GM21737 (cell line): ENCODE measurements at regions not wholly inside any gene's neighbourhood (a gene's known extent, or its start where the extent isn't known, plus 50 kb on each side); places are given as distances from the start of the nearest gene placed in this dataset.

Source experiments
- ATAC-seq: cut with Tn5 transposase; IDR thresholded peaks from one replicate; pipeline ENCODE4 v1.9.1; 2021; ENCODE audit warnings: mild to moderate bottlenecking, moderate library complexity; ENCODE audit not compliant: unreplicated experiment

DNA sequence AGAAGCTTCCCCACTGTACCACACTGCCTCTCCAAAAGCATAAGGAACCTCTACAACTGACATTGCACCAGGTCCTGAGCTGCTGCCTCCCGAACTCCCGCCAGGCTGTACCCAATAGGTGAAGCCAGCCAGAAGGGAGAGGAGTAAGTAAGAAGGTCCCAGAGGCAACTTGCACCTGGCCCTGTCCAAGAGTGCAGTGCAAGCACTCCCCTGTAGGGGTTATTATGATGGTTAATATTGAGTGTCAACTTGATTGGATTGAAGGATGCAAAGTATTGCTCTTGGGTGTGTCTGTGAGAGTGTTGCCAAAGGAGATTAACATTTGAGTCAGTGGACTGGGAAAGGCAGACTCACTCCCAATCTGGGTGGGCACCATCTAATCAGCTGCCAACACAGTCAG is 879.3 kb upstream of the SLIT2 start:
- no peak for ATAC-seq

DNA sequence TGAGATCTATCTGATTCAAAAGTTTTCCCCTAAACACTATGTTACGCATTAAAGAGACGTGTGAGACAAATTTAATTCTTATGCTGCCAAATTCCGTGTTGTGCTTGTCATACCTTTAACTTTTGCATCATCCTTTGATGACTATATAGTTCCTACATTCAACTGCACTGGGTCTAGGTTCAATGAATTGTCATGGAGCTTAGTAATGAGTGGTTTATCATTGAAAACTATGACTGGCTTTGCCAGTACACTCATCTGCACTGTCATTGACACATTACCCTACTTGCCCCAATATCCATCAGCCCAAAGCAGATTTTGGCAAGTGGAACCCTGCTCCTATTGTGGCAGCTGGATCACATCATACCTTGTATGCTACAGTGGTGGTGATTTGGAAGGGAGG is 882.9 kb upstream of the SLIT2 start:
- no peak for ATAC-seq

DNA sequence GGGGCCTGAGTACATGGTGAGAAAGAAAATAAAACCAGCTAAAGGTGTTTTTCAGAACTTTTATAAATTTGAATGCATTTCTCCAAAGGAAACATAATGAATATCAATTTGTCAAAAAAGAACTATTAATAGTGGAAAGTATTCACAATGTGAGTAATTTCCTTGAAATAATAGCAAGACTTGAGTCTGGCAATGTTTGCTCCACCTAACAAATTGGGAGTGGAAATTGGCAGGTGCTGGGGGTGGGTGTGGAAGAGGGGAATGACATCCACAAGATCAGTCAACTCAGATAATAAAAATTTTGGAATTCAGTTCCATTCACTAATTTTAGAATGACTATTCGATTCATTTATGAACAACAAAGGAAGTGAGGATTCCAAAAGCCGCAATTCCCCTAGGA is 884.8 kb upstream of the SLIT2 start:
- ATAC-seq: no peak

DNA sequence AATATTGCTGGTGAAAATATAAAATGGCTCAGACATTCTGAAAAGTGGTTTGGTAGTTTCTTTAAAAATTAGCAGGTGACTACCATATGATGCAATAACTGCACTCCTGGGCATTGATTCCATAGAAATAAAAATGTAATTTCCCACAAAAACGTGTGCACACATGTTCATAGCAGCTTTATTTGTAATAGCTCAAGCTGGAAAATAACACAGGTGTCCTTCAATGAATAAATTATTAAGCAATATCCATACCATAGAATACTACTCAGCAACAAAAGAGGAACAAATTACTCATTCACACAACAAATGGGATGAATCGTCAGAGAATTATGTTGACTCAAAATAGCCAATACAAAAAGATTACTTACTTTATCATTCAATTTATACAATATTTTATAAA is 893.7 kb upstream of the SLIT2 start:
- no peak for ATAC-seq

DNA sequence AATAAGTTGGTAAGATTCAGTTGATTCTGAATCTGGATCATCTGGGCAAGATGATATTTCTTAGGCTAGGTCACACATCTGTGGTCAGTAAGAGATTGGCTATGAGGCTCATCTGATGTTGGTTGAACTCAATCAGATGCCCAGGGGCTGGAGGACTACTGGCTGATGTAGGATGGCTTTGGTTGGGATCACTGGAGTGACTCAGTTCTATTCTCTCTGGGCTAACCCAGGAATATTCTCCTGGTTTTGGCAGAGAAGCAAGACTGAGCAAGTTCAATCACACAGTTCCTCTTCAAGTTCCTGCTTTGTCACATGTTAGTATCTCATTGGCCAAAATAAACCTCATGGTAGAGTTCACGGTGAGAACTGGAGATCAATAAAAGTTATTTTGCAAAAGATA is 902.3 kb upstream of the SLIT2 start:
- ATAC-seq: no peak

DNA sequence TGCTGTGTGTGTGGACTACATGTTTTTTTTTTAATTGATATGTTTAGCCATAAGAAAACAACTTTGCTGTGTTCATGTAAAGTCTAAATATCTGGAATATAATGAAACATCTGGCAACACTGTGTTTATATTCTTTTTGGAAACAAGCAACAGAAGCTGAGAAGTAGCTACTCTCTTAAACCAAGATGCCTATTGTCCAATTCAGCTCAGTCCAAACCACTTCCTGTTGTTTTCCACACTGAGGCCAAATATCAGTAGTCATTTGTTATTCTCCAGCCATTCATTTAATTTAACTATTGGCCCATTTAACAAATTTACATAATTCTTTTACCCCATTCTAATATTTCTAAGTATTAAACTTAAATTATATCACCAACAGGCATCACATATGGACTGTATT is 903.0 kb upstream of the SLIT2 start:
- ATAC-seq: no peak

DNA sequence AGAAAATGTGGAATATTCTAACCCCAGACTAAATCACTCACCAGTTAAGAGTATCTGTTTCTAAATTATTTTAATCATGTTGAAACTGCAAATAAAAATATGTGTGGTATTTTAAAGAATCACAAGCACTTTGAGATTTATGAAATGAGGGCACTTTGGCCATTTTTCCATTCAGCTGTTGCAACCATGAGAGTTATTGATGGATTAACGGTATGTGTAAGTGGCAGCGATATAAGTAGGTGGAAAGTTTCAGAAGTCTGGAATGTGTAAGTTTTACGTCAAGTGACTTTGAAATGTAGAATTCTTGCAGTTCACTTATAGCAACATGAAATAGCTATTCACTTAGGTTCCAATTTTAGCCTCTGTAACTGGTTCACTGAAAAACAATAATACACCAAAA is 905.1 kb upstream of the SLIT2 start:
- ATAC-seq: no peak

DNA sequence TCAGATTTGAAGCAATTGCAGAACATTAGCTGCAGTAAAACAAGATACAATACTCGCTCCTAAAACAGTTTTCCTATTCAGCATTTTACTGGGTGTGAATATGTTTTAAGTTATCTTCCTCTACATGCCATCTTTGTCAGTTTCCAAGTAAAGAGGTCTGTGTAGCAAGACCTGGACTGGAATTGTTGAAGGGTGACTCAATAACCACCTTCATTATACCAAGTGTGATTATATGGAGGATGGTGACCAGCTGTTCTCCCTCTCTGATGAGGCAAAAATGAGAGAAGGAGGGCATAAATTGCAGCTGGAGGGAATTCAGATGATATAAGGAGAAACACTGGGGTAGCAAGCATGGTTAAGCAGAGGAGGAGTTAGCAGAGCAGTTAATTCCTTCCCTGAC is 922.1 kb upstream of the SLIT2 start:
- no peak for ATAC-seq

DNA sequence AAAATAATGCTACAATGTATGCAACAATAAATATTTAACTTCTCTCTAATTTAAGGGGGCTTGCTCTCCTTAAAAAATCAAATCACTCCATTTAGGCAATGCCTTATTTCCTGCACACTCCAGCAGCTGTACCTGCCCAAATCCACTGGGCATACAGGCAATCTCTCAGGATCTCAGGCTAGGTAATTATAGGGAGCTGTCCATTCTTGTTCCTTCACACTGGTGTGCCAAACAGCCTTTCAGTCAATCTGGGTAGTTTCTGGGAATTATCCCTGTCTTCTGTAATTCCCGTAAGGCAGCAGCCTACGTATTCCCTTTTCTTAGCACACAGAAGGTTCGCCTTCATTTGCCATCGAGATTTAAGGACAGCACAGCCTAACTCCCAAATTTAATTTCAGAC is 922.6 kb upstream of the SLIT2 start:
- no peak for ATAC-seq

DNA sequence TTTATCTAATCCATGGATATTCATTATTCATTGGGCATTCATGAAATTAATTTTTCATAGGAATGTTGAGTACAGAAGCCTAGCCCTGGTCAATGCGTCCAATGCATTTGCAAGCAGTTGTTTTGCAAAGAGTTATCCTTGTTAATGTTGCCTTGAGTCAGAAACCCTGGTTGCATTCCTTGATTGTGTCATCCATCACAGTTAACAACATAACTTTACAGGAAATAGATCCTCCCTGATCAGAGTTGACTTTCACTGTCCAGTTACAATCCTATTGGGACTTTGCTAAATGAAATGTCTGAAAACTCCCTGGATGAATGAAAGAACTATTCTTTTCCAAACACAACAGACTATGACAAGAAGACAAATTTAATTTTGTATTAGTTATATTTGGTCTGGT is 924.3 kb upstream of the SLIT2 start:
- no peak for ATAC-seq

DNA sequence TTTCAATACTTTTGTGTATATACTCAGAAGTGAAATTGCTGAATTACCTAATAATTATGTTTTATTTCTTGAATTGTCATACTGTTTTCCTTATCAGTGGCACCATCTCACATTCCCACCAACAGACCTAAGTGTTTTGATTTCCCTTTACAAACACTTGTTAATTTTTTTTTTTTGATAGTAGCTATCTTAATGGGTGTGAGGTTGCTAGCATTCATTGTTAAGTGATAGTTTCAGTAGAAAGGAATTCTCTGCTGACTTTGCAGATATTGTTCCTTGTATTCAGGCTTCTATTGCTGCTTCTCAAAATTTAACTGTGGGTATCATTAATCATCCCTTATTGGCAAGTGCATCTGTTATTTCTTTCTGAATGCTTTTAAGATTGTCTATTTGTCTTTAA is 927.5 kb upstream of the SLIT2 start:
- ATAC-seq: no peak

DNA sequence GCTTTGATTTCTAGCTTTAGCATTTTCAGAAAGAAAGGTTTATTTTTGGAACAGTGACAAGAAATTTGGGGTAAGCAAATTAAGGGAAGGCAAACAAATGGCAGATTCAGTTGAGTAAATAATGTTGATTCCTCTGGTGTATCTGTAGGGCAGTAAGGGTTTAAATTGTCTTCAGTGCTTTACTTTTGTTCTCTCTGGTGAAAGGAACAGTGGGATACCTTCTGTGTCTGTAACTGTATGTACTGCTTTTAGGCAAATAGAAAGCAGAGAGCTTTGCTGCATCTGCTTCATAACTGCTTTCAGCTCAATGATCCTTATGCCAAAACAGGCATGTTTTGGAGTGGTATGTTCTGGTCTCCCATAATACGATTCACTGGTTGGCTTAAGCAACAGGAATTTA is 932.1 kb upstream of the SLIT2 start:
- no peak for ATAC-seq

DNA sequence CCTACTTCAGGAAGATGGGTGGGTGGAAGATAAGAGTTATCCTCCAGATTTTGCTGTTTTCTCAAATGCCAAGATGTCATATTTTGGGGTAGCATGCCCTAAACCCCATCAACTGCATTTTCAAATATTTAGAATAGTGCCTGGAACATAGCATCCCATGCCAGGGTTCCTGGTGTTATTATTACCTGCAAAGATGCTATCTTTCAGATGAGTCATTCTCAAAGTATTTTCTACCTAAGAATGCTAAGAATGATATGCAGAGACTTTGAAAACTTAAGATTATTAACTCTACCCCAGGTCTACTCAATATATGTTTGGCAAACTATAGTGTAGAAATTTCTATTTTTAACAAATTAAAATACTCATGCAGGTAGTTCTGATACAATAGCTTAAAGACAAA is 934.3 kb upstream of the SLIT2 start:
- ATAC-seq: no peak

DNA sequence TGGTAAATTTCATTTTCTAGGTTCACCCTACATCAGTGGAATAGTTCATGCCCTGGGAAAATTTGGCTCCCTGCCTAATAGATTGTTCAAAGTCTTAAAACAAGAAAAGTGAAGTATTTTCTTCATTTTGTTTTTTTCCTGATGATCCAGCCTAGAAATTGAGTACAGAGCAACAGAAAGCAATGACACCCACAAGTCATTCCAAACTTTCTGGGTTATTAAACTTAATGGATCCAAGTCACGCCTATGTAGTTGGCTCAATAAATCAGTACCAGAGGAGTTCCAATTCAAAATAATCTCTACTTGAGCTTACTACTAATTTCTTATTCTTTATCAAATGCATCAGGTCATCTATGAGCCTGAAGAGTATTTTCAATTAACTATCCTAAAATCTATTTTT is 937.6 kb upstream of the SLIT2 start:
- no peak for ATAC-seq

DNA sequence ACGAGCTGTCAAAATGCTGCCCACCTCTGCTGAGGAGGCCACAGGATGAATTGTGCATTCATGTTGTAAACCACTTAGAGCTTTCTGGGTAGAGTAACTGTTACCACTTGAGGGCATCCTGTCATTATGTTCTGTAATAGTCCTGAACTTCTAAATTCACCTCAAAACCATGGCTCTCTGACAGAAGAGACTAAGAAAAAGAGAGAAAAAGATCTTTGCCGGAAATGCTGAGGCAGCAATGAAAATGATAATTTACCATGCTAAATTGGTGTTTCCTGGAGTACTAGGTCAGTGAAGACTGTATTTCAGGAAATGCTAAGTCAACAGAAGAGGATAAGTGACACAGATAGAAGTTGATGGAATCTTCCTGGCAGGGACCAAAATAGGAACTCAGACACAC is 942.3 kb upstream of the SLIT2 start:
- ATAC-seq: no peak

DNA sequence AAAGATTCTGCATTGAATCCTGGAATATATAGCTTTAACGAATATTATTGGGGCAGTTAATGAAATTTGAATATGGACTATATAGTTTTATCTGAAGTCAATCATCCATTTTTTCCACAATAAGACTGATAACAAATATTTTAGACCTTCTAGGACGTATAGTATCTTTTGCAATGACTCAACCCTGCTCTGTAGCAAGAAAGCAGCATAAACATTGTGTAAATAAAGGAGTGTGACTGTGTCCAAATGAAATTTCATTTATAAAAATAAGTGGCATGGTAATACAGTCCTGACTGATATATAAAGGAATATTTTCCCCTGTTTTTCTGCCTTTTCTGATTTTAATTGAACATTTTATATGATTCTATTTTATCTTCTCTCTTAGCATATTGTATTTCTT is 947.7 kb upstream of the SLIT2 start:
- ATAC-seq: no peak

DNA sequence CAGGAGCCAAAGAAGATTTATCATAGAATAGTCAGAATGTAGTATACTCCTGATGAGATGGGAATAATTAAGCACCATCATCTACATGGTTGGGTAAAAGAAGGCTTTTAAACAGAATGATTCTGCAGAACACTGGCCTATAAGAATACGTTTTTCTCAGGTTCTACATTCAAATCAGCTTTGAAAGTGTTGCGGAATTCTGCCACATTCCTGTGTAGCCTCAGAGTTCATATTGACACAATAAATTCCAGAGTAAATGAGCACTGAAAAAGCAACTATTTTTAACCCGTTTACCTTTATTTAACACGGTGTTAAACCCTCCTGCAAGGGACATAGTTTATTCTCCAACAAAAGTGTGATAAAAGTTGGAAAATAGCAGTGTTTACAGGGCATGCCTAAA is 950.2 kb upstream of the SLIT2 start:
- no peak for ATAC-seq

DNA sequence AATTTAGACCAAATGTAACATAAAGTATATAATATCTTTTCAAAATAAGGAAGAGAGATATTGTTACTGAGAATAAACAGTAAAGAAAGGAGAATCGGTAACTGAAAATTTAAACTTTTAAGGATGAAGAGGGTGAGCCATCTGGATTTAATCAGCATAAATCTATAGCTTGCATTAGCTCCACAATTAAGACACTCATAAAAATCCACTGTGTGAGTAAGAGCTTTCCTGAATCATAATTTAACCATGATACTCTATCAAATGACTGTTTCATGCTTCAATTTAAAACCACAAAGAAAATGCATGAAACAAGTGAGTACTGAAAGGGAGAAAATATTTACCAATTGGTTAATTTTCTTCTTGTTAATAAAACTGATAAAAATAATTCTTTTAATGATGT is 951.5 kb upstream of the SLIT2 start:
- ATAC-seq: no peak

DNA sequence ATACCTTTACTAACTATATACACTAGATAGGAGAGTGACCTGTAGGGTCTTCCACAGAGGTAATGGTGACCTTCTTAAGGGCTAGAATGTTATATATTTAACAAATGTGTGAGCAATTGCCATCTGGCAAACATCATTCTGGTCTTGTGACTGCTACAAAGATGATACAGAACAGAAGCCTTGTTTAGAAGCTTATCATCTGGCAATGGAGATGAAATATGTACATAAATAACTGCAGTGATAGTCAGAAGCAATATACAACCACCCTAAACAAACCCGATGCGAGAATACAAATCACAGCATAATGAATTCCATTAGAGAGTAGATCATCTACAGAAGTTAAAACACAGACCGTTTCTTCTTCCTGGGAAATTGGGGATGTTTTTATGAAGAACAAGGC is 952.7 kb upstream of the SLIT2 start:
- no peak for ATAC-seq

DNA sequence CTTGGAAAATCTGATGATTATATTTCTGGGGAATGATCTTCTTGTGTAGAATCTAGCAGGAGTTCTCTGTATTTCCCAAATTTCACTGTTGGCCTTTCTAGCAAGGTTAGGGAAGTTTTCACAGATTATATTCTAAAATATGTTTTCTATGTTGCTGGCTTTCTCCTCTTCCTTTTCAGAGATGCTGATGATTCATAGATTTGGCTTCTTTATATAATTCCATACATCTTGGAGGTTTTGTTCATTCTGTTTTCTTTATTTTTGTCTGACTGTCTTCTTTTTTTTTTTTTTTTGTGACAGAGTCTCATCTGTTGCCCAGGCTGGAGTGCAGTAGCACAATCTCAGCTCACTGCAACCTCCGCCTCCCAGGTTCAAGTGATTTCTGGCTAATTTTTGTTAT is 957.9 kb upstream of the SLIT2 start:
- no peak for ATAC-seq

DNA sequence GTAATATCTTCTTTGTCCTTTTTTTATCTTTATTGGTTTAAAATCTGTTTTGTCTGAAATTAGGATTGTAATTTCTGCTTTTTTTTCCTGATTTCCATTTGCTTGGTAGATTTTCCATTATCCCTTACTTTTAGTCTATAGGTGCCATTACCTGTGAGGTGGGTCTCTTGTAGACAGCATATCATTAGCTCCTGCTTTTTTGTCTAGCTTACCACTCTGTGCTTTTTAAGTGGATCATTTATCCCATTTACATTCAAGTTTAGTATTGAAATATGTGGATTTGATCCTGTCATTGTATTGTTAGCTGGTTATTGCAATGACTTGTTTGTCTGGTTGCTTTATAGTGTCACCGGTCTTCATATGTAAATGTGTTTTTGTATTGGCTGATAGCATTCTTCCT is 958.6 kb upstream of the SLIT2 start:
- no peak for ATAC-seq

DNA sequence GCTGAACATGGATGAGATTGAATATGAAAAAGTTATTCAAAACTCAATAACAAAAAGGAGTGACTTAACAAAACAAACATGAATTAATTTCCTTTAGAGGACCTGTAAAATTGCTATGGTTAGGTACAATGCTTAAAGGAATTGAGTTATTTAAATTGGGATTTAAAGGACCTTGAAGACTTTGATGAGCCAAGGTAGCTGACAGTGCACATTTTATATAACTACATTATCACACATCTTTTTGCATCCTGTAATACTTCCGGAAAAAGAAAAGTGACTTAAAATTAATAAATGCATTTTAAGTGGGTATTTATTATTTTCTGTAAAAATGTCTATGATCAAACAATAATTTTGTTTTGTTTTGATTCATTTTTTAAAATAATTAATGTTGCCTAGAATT is 964.8 kb upstream of the SLIT2 start:
- no peak for ATAC-seq

DNA sequence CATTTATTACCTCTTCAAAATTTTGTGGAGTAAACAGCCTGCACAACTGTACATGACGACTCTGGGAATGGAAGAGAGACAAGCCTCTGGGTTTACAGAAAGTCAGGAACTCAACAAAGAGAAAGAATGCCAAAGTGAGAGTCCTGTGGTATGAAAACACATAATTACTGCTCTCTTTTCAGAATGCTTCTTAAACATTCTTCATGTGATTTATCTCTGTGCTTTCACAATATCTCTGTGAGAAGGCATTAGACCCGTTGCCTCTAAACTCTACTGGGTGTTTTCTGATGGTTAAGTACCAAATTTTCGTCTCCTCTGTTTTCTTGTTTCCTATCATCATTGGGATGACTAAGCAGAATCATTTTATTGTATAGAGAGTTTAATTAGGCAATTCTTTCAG is 966.6 kb upstream of the SLIT2 start:
- no peak for ATAC-seq

DNA sequence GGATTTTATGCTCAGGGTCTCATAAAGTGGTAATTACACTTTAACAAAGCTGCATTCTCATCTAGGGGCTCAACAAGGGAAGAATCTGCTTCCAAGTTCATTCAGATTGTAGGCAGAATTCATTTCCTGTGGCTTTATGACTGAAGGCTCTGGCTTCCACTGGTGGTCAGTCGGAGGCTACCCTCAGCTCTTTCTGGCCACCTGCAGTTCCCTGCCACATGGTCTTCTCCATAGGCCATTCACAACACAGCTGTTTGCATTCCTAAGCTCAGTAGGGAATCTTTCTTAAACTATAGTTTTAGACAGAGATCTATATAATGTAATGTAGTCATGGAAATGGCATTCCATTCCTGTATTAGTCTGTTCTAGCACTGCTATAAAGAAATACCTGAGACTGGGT is 973.0 kb upstream of the SLIT2 start:
- no peak for ATAC-seq
